ENCODE measurements at regions not wholly inside any gene's neighbourhood (a gene's known extent, or its start where the extent isn't known, plus 50 kb on each side); places are given as distances from the start of the nearest gene placed in this dataset.

- TF ChIP-seq YY1 (IDR thresholded peaks at IDR 0.05; ENCODE audit: insufficient read depth, insufficient read length), result no peak
- no peak for TF ChIP-seq ZNF274 (IDR thresholded peaks at IDR 0.05; ENCODE audit: low read depth, low read length)
- no peak for TF ChIP-seq SUZ12 (IDR thresholded peaks at IDR 0.05; ENCODE audit: extremely low read depth, insufficient read depth, insufficient read length)
Observed at GRCh38 chr12:97985834-97986233, 523.2 kb downstream of the RMST start.

Data from NT2/D1 (cell line).